PC-3 (cell line): ENCODE measurements at regions not wholly inside any gene's neighbourhood (a gene's known extent, or its start where the extent isn't known, plus 50 kb on each side); places are given as distances from the start of the nearest gene placed in this dataset.

Source experiments
- CTCF ChIP-seq: fragments of 300-600 bp; sonication (generic); conservative IDR thresholded peaks from 2 replicates; pipeline ENCODE4 v1.5.1; 2017; ENCODE audit warnings: antibody characterized with exemption, low read depth, mild to moderate bottlenecking, low read length
- EZH2 ChIP-seq: fragments of 300-600 bp; sonication (generic); IDR thresholded peaks from one replicate; pipeline ENCODE4 v1.6.1; 2017; ENCODE audit warnings: antibody characterized with exemption, mild to moderate bottlenecking, low read length; ENCODE audit not compliant: unreplicated experiment
- EZH2phosphoT487 ChIP-seq: fragments of 300-600 bp; sonication (generic); IDR thresholded peaks from 2 replicates; pipeline ENCODE4 v1.6.1; 2018; ENCODE audit warnings: mild to moderate bottlenecking, antibody characterized with exemption, low read length, borderline replicate concordance

- TF ChIP-seq EZH2phosphoT487: no peak
- no peak for TF ChIP-seq CTCF
- no peak for TF ChIP-seq EZH2
These were observed 58.1 kb downstream of the KCNRG start for GRCh38 chr13:50073340-50073739.
